NCI-H345 (cell line): ENCODE measurements at regions not wholly inside any gene's neighbourhood (a gene's known extent, or its start where the extent isn't known, plus 50 kb on each side); places are given as distances from the start of the nearest gene placed in this dataset.

ENCODE experiments used
- DNase-seq: peaks from one replicate; lab custom pipeline; 2025; lab: John Stamatoyannopoulos, UW

DNA sequence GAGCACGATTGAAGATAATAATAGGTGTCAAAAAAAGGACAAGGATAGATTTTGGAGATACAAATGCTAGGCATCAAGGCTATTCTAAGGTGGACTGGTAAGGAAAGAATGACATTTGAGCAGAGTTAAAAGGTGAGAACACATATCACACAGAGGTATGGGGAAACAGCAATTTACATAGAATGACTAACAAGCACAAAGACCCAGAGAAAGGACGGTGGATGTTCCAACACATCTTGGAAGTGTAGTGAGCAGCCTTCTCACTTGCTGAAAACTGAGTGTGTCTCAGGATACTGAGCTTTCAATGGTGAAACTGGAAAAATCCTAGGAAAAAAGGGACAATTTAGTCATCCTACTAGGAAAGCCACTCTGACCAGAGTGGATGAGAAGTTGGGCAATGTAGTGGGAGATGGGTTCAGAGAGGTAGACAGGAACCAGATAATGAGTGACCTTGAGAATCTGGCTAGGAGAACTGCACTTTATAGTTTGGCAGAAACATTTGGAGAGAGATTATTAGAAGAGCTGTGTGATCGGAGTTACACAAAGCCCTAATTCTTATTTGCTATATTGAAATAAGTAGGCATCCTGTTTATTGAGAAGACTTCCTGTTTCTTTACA lies 706.0 kb downstream of the KCNA4 start:
- DNase-seq = no peak

DNA sequence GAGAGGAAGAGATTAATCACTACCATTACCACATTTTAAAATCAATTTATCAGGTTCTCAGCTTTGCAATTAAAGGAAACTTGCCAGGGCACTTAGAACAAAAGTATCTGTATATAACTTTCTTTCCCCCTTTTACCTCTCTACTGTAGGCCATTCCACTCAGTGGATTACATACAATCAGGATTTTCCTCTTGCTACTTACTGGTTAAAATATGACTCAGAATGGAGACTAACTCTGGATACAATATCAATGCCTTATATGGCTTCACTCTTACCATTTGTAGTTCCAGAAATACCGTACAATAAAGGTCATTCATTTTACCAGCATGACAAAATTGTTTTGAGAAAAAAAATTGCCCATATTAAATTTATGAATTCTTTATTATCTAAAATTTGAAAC lies 706.8 kb downstream of the KCNA4 start:
- no peak for DNase-seq

DNA sequence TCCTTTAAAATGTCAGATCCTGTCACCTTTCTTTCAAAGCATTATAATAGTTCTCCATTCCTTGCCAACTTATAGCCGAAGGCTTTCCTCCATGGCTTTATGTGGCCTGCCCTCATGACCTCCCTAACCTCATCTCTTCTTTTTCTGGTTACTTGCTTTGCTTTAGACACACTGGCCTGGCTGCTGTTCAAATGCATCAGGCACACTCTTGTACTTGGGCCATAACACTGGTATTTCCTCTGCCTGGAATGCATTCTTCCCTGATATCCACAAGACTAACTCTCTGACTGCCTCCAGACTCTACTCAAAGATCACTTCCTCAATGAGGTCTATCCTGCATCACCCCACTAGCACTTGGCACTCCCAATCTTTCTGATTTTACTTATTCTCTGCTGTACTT lies 710.3 kb downstream of the KCNA4 start:
- DNase-seq = no peak

DNA sequence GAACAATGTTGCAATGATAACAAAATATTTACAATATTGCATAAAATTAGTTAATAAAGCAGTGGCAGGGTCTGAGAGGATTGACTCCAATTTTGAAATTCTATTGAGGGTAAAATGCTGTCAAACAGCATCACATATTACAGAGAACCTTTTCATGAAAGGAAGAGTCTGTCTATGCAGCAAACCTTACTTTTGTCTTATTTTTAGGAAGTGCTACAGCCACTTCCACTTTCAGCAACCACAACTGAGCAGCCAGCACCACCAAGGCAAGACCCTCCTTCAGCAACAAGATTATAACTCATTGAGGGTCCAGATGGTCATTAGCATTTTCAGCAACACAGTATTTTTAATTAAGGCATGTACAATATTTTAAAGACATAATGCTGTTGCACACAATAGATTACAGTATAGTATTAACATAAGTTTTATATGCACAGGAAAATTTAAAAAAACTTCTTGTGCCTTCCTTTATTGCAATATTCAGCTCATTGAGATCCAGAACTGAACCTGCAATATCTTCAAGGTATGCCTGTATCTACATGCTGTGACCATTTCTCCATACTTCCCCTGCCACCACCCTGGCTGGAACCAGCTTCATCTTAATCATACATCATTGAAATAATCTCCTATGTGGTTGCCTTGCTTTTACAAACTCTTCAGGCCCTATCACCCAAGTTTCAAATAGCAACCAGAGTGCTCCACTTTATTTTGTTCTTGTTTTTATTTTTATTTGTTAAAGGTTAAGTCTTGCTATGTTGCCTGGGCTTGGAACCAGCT lies 711.2 kb downstream of the KCNA4 start:
- DNase-seq = no peak

DNA sequence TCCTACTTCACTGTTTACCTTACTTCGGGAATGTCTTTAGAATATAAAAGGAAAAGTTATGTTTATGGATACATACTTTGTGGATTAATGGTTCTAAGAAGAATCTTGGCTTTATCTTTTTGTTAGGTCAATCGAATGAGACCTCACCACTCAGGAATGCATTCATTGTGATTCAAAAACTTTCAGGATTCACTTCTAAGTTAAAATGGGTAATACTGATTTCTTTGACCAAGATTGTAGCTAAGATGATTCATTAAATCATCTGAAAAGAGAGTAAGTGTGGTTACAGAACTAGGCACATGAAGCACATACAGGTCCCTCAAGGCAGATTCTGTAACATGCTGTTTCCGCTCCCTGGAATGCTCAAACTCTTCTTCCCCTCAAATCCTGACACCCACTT lies 716.4 kb downstream of the KCNA4 start:
- DNase-seq = no peak

DNA sequence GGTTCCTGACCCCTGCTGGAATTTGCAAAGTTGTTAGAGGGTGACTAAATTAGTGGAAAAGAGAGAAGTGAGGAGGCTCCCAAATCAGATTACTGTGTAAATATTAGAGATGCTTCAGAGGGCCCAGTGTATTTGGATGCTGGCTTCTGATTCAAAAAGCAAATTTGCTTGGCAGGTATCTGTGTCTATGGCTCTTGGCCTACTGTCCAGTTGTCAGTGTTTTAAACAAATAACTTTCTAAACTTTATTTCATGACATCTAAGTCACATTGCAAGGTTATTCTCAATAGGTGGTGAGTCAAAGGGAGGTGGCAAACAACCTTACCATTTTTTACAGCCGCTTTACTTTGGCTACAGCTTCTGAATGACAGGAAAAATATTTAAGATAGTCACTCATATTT lies 720.1 kb downstream of the KCNA4 start:
- DNase-seq = no peak

DNA sequence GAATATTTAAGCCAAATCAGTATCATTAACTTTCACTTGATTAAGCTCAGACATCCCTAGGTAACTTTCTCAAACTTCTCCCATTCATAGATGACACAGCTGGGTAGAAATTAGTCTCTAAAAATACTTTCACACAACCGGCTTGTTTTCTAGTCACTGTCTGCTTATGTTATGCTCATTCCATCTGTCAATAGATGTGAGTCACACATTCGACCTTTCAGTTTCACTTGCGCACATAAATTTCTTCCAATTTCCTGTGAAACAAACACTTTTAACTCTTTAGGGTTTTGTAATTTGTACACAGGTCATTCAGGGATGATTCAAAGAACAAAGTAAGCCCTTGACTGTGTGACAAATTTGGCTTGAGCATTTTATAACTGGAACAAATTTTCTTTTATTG lies 723.0 kb downstream of the KCNA4 start:
- no peak for DNase-seq

DNA sequence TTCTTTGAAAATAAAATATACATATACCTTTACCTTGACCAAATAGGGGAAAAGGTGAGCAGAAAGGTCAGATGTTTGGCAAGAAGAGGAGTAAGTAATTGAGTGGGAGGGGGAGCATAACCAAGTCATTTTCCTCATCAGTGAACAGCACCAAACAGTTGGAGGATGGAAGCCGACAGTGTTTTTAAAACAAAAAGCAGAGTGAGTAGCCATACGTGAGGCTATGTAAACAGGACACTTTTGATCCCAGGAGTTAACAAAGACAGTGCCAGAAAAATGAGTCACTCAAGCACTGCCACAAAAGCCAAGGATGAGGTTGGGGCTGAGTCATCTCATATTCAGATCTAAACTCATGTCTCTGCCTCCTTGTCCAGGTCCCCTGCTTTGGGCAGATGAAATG lies 734.7 kb downstream of the KCNA4 start:
- no peak for DNase-seq

DNA sequence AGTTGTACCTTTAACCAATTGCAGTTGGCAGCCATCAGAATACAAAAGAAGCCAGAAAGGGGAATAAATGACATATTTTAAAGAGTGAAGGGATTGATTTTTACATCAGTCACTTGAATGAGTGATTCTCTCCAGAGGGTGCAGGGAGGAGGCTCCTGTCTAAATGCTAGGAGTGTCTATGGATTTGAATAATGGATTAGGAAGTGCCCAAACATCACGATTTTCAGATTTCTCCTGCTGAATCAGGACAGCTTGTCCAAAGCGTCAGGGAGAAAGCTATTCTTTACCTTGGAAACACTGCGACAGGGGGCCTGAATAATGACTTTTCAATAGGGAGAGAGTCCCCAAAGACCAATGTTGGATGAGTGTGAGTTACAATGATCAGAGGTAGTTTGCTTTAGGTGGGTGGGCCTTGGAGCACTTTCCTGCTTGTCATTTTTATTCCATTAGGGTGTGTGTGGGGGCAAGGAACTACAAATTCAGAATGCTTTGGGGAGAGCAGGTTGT lies 735.5 kb downstream of the KCNA4 start:
- no peak for DNase-seq

DNA sequence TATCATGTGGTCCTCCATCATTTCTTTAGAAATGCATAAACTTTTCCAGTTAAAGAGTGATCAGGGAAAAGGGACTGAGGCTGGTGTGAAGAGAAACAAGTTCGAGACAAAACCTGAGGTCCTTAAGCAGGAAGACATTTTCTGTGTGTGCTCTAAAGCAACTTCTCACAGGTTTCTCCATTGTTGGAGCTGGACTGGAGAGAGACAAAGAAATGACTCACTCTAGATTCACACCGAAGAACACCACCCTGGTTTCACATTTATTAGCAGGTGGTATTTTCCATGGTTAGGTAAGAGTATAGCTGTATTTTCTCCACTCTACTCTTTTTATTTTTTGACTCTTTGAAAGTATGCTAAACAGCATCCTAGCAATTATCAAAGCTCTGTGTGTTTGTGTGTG lies 736.4 kb downstream of the KCNA4 start:
- DNase-seq = no peak

DNA sequence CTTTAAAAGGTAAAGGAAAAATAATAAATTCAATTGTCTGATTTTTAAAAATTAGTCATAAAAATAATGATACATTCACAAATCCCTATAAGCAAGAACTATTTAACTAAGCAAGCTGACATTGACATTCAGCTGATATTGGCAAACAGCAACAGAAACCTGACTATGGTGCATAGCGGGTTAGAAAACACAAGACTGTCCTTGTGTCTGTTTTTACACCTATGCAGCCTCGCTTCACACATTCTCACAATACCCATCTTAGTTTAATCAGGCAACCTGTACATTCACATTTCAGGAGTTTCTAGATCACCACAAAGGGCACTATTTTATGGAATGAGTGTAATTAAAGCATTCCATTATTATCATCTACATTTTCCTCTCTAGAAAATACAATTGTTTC lies 737.1 kb downstream of the KCNA4 start:
- no peak for DNase-seq

DNA sequence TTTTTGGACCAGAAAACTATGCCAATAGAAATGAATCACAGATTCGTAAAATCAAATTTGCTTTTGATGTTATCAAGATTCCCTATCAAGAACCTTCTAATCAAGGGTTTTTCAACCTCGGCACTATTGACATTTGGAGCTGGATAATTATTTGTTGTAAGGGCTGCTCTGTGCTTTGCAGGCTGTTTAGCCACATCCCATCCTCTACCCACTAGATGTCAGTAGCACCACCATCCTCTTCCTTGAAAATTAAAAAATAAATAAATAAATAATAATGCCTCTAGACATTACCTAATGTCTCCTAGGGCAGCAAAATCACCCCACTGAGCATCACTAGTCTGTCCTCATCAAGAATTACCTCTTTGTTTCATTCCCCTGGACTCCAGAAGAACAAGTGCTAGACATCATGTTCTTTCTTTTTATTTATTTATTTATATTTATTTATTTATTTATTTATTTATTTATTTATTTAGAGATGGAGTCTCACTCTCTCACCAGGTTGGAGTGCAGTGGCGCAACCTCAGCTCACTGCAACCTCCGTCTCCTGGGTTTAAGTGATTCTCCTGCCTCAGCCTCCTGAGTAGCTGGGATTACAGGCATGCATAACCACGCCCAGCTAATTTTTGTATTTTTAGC lies 744.7 kb downstream of the KCNA4 start:
- DNase-seq = no peak

DNA sequence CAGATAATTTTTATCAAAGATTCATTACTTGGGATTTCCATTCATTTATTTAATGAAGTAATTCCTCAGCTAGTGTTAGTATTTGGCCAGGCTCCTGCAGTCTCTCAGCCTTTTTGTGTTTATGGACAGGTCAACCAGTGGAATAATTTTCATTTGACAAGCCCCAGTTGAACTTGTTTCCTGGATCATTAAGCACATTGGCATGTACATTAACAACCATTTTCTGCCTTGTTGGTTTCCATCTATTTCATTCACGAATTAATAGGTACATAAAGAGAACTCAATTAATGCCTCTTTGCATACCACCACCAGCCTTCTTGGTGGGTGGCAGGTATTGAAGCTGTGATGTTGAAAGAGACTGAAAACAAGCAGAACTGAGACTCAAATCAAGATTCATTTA lies 745.2 kb downstream of the KCNA4 start:
- DNase-seq = no peak

DNA sequence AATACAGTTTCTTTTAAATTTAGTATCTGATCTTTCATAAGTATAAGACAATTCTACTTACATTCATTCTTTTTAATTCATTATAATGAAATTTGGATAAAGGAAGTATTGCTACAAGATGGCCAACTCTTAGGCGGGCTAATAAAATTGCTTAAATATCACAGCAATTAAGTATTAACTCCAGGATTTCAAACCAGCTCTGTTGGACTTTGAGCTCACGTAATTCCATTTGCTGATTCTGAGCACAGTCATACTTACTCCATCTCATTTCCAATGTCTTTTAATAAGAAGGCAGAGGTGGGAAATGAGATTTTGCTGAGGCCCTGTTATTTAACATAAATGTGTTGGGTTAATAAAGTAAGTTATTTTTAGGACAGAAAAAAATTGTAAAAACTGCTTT lies 748.1 kb downstream of the KCNA4 start:
- no peak for DNase-seq

DNA sequence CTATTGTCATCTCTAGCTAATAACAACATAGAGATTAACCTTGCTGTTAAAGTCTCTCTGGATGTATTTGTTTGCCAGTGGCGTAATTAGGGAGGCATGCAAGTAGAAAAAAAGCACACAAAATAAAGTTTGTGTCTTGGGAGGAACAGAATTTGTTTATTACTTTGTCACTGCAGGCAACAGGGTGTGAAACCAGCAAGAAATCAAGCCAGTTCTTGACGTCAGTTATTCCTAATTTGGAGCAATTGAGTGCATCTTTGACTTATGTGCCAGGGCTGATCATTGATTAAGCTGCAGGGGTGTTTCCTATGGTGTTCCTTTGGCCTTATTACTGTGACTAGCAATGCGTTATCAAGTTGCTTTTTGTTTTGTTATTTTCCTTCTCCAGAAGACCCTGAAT lies 751.0 kb downstream of the KCNA4 start:
- DNase-seq = no peak

DNA sequence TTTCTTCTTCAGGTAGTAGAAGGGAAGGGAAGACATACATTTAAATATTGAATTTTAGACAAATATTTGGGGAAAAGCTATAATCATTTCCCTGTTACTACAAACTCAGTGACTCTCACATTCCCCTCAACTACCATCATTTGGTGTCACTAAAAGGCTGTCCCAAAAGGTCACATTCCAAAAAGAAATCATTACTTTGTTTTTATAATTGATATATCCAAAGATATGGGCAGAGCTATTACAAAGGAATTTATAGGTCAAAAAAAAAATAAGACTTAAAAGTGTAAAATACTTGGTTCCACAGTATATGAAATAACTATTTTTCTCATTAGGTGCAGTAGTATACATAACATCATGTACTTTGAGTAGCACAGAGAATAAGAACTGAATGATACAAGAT lies 751.4 kb downstream of the KCNA4 start:
- no peak for DNase-seq

DNA sequence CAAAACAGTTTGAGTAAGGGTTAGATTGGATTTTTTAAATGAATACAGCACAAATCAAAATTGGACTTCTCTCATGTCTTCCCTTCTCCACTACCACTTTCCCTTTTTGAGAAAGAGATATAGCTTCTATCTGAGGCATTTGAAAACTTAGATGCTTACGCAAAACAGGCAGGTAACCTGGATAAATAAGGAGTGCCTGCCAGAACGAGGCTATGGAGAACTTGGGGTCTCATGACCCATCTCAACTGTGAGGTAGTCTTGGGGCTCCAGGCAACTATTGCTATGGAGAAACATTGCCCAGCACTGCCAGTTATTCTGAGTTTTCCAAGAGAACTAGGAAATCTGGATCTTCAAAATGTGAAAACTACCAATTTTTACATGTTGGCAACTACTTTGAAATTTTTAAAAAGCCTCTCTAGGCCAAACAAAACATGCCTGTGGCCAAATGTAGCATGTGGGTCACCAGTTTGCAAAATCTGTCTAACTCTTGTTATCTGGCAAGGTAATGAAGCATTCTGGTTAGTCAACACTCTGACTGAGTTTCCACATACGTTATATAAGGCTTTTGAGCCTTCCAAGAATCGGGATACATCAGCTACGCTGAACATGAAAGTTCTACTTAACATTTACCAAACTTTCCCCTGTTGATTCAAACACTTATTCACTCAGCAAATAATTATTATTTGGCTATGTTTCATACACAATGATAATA lies 752.7 kb downstream of the KCNA4 start:
- DNase-seq = no peak

DNA sequence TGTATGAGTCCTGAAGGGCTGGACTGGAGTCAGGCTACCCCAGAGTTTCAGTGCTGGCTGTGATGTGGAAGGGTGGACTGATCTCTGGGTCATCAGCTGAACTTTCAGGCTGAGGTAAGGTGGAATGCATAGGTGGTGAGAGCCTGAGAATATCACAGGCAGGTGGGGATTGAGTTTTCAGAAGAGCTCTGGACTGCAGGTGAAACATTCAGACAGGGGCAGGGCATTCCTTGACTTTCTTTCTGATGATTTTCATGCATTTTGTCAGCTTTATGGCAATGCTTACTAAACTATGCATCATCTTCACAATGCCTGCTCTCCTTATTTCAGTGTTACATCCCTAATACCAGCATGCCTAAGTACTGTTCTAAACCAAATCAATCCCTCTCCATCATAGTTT lies 755.0 kb downstream of the KCNA4 start:
- DNase-seq = no peak

DNA sequence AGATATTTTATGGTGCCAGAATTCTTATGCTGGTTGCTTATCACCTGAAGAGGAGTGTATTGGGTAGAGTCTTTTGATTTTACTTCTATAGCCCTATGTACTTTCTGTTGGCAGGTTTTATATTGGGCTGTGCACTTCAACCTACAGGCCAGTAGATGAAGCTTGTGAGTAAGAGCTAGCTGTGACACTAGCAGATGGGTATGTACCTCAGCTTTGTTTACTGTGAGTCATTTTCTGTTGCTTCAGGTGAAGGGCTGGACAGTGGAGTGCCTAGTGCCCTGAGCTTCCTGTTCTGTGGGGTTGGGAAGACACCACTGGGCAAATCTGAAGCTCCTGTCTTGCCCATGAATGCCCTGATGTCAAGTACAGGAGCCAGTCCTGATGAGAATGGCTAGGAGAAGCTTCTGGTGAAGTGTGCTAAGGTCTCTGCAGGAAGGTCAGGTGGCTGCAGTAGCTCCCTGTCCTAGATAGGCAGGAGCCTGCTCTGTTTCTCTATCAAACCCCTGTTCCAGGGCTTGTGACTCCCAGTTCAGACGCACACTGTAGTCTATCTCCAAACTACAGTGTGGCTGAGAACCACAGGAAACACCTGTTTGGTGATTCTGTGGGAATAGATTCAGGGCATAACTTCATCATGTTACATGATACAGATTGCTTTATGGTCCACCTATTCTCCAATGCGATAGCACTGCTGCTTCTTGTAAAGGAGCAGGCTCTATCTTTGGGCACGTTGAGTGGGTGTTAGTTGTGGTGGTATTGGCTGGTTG lies 755.7 kb downstream of the KCNA4 start:
- DNase-seq = no peak

DNA sequence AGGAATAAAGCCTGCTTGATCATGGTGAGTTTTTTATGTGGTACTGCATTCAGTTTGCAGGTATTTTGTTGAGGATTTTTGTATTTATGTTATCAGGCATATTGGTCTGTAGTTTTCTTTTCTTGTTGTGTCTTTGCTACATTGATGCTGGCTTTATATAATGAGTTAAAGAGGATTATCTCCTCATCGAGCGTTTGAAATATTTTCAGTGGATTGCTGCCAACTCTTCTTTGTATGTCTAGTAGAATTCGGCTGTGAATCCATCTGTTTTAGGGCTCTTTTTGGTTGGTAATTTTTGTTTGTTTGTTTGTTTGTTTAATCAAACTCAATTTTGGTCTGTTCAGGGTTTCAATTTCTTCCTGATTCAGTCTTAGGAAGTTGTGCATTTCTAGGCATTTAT lies 758.4 kb downstream of the KCNA4 start:
- no peak for DNase-seq

DNA sequence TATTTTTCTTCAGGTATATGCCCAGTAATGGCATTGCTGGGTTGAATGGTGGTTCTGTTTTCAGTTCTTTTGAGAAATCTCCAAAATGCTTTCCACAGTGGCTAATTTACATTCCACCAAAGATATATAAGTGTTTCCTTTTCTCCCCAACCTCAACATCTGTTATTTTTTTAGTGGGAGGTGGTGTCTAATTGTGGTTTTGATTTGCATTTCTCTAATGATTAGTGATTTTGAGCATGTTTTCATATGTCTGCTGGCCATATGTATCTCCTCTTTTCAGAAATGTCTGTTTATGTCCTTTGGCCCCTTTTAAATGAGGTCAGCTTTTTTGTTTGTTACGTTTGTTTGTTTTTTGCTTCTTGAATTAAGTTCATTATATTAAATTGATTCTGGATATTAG lies 760.2 kb downstream of the KCNA4 start:
- DNase-seq = no peak

DNA sequence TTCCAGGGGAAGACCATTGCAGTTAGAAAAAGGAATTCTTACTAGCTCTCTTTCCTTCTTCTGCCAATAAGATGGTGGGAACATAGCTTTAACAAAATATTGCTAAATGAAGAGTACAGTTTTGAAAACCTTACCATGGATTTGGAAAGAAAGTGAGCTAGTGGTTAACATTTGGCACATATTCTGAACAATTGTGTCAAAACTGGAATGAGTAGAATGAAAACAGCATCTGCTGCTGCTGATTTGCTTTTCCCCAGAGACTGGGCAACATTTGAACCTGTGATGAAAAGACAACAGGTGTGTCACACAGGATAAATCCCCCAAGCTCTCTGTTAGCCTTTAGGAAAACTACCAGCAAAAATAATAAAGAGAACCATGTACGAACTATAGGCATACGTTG lies 761.4 kb downstream of the KCNA4 start:
- no peak for DNase-seq
